T-helper 9 cell (primary cell): ENCODE measurements at regions not wholly inside any gene's neighbourhood (a gene's known extent, or its start where the extent isn't known, plus 50 kb on each side); places are given as distances from the start of the nearest gene placed in this dataset.
"Not testable (repeated sequence)": the region's sequence is repeated elsewhere in the genome, so short reads cannot be mapped to it uniquely, and the experiment has no call there.

Source experiments
- DNase-seq: peaks from one replicate; pipeline ENCODE4 v3.0.0-alpha.2; 2020

DNA sequence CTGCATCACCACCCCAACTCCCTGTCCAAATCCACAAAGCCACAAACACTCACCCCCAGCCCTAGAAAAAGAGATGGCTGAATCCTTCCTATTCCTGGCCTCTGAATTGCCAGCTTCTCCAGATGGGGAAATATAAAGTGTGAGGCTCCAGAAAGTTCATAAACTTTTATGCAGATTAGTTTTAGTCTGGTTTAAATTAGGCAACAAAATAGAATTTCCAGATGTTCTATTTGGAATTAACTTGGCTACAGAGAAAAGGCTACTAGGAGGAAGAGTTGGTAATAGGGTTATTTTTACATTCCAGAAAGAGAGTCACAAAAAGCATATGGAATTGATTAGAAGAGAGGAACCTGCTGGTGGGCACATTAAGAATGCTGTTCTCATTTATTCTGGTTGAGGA lies 56.0 kb downstream of the EN1 start:
- DNase-seq, result no peak

DNA sequence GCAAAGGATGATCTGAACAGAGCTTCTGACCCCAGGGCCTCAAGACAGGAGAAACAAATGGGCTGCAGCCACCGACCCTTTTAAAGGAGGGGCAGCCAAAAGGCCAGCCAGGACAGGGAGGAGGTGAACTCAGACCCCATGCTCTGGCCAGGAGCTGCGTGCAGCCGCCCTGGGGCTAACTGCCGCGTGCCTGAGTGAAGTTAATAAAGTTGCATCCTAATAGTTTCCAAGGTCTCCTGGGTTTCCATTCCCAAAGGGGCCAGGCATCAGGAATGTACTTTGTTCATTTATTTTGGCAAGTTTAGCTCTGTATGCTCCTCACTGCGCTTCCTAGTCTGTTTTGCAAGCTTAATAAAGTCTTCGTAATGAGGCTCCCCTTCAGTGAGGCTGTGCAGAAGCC lies 60.7 kb downstream of the EN1 start:
- no peak for DNase-seq

DNA sequence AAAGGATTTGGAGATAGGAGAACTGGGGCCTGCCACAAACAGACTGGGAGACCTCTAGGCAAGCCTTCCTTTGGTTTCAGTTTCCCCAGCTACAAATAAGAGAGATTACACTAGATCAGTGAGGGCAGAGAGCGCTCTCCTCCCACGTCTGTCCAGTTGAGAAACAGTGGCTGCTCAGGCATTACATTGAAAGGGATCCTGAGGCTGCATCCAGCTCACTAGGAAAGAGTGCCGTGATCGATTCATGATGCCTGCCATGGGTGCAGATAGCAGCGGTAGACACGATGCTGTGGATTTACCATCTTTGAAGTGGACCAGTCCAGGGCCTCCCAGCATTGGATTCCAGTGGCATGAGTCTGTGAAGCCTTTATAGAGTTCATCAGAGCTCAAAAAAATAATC lies 62.6 kb downstream of the EN1 start:
- no peak for DNase-seq

DNA sequence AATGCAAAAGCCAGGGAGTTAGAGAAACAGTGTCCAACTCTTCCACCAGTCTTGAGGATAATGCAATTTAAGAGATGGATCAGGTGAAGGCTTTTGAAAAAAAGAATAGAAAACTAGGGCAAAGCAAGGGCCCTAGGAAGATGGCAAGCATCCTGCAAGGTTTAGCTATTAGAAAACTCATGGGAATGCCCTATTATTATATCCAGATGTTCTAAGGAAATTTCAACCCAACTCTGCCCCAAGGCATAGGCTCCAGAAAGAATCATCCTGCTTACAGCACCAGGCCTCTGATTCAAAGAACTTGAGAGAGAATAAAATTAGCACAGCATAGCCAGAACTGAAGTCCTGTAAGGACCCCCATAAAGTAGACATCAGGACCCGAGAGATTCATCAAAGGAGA lies 68.1 kb downstream of the EN1 start:
- DNase-seq, result no peak

DNA sequence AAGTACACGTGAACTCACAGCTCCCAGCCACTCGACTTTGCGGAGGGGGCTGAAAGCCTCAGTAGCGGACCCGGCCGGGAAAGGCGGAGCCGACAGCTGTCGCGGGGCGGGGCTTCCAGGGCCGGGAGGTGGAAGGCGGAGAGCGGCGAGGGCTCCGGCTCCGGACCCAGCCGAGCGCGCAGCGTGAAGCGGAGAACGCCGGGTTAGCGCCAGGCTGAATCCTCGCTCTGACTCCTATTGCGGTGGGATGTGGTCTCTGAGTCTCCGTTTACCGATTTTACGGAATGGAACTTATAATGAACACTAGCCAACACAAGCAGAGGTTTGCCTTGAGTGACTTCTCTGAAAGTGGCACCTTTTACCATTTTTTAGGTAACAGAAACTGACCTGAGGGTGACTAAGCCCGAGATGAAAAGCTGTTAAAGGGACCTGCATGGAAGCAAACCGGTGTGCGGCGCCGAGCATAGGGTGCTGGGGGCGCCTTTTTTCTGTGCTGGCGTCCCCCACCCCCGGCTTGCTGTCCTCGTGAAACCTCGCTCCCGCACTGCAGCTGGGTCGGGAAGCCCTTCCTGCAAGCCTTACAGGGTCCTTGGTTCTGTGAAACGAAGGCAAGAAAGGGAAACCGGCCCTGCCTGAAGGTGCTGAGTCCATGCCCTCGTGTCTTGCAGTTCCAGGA lies 72.9 kb downstream of the EN1 start:
- DNase-seq, result no peak

DNA sequence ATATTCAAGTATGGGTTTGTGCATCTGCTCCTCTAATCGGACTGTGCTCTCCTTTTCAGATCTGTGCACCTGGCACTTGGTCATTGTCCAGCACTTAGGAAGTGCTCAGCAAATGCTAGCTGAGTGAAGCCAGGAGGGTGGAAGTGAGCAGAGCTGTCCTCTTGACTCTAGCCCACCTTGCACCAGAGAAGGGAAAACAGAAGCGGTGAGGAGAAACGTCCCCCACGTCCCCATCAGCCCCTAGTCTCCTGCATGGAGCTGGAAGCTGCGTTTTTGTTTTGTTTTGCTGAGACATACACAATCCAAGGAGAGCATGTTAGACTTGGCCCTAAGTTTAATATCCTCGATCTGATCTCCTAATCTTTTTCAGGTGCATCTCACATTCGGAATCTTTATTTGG lies 73.6 kb downstream of the EN1 start:
- no peak for DNase-seq

DNA sequence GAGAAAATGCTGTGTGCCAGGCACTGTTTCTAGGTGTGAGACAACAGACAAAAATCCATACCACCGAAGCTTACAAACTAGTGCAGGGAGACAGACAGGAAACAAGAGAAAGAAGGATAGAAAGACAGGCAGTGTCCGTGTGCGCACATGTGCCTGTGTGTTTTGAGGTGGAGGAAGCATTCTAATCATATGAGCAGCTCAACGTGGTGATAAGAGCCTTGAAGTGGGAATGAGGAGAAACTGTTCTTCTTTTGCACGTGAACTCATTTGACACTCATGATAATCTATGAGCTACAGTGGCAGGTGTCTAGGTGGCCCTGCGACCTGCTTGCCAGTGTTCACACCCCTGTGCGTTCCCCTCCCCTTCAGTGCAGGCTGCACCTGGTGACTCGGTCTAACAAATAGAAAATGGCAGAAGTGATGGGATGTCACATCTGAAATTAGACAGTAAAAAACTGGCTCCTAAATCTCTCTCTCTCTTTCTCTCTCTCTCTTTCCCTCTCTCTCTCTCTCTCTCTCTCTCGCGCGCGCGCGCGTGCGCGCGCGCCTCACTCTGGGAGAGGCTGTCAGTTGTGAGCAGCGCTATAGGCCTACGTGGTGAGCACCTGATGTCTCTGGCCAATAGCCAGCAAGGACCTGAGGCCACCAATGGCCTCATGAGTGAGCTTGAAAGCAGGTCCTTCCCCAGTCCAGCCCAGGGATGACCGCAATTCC lies 74.8 kb downstream of the EN1 start:
- DNase-seq, result no peak

DNA sequence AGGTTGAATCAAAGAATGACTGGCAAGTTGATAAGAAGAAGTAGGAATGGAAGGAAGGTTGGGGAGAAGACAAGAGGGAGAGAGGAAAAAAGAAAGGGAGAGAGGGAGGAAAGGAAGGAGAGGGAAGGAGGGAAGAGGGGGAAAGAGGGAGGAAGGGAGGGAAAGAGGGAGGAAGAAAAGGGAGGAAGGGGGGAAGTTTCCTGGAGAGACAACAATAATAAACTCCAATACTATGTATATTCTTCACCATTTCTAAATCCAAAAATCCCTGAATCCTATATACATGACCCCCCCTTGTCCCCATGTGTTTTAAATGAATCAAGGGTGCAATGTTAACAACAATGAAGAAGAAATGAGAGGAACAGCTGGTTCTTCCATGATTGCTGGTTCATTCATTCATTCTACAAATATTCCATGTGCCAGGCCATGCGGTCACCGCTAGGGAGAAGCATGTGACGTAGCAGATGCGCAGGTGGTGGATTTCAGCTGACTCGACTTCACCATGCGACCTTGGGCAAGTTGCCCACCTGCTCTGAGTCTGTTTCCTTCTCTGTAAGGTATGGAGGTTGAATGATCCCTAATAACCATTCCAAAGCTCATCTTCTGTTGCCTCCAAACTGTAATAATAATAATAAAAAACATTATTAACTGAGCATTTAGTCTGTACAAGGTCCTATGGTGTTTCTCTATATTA lies 77.6 kb downstream of the EN1 start:
- DNase-seq, result no peak

DNA sequence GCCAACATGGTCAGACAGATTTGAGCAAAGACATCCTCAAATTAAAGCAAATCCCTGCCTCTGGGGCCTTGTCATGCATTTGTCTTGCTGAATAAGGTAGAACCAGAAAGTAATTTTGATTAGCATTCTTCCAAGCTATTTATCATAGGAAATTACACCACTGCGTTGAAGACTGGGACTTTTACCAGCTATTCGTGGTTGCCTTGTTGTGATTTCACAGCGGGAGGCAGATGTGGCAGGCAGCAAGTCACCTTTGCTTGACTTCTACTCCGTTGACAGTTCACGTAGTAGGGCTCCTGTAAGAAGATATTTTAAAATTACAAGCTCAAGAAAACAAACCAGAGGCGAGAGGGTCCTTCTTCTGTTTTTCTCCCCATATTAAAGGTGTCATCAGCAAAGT lies 80.6 kb downstream of the EN1 start:
- DNase-seq, result no peak

DNA sequence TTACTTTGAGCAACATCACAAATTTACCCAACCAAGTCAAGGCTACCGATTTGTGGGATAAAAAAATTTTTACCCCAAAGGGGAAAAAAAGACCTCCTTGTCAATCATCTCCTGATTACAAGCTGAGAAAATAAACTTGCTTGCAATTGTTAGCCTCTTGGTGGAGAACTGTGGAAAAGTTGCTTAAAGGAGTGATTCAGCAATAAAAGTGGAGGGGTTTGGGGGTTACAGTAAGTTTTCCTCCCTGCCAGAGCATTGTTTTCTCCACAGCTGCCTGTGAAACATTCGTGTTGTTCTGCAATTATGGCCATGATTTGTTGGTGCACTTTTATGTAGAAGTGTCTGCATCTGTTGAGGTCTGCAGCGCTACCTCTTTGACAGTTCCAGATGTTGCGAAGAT lies 82.6 kb downstream of the EN1 start:
- no peak for DNase-seq

DNA sequence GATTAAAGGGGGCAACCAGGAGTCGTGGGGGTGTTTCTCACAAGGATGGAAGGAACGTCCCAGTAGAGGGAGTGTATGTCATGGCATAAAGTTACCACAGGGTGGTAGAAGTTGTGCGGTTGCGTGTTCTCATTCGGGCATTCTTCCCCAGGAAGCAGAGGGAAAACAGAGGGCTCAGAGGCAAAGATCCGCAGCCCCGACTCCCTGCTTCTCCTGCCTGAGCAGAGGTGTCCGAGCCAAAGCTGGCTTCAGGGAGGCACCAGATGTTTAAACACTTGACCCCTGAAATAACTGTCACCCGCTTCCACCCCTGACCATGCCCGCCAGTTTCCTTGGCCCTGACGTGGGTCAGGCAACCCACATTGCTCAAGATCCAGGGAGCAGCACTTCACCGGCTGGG lies 83.7 kb downstream of the EN1 start:
- DNase-seq, result no peak

DNA sequence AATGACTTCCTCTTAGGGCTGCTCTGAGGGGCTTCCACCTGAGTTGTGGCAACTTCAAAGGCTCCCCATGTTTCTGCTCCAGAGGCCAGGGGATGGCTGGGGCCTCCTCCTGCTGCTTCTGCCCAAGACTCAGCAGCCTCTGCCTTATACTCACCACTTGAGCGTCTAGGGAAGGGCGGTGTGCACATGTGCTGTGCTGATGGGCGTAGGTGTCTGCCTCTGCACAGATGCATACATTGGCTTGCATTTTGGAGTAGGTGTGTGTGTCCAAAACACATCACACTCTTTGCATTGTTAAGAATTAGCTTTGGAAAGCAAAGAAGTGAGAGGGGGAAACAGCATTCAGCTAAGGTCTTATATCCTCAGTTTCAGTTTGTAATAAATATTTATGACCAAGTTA lies 85.2 kb downstream of the EN1 start:
- DNase-seq, result no peak

DNA sequence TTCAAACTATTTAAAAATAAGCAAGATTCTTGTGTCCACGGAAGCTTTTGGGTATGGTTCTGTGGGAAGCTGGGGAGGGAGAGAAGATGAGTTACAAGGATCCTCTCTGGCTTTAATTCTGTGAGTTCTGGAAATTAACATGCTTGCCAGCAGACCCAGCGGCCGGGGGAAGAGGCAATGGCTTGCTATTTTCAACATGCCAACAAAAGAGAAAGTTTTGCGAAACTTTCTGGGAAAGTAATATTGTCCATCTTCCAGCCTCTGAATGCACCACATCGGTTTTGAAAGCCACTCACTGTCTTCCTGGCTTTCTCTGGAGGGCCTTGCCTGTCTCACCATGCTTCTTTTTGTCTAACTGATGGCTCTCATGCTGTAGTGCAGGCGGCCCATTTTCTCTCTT lies 85.7 kb downstream of the EN1 start:
- DNase-seq, result no peak

DNA sequence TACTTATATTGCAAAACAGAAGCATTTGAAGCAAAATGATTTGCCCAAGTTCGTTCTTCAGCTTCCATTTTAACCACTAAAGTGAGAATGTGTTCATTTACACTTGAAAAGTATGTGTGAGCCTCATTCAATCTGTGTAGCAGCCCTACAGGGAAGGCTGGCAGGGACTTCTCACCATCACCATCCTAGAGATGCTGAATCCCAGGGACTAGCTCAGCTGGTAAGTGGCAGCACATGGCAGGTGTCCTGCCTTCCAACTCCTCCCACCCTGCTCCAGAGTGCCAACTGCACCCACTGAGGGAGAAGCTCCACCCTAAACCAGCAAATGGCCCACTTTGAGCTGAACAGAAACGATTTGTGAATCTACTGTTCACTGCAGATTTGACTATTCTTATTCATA lies 91.5 kb downstream of the EN1 start:
- DNase-seq, result no peak

DNA sequence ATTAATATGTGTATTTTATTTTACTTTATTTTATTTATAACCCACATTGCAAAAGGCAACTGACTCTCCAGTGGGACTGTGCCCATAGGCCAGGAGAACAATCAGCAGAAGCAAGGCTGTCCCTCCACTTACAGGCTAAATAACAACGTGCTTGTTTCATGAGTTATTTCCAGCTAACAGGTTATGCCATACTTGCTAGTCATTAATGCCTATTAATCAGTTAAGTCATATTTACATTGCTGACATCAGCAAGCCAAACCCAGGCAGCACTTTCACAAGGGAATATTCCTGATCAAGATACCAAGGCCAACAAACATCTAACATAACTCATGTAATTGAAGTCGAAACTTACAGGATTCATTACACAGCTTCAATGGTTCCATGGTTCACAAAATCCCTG lies 92.1 kb downstream of the EN1 start:
- no peak for DNase-seq

DNA sequence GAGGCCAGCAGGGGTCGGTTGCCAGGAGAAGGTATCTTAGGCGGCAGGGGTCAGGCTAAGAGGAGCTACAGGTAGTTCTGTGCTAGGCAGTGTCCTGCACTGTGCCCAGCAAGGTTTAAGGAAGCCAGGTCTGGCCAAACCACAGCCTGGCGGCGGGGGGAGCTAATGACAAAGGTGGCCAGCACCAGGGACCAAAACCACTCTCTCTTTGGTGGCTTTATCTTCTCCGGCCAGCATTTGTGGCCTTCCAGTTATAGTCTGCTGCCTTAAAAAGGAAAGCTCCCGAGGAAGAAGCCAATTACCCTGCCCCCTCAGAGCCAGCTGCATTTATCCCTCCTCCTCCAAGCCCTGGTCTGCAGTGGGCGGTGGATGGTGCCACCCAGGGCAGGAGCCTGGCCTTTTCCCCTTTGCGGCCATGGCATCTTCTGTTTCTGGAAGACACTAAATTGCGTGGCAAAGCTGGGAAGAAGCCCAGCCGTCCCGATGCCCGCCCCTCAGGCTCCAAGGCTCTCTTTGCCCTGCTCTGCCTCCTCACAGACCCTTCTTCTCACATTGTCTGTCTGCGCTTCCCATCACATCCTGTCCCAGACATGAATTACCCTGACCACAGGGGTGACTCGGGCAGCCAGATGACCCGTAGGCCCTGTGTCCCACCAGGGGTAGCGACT lies 94.6 kb downstream of the EN1 start:
- DNase-seq, result no peak

DNA sequence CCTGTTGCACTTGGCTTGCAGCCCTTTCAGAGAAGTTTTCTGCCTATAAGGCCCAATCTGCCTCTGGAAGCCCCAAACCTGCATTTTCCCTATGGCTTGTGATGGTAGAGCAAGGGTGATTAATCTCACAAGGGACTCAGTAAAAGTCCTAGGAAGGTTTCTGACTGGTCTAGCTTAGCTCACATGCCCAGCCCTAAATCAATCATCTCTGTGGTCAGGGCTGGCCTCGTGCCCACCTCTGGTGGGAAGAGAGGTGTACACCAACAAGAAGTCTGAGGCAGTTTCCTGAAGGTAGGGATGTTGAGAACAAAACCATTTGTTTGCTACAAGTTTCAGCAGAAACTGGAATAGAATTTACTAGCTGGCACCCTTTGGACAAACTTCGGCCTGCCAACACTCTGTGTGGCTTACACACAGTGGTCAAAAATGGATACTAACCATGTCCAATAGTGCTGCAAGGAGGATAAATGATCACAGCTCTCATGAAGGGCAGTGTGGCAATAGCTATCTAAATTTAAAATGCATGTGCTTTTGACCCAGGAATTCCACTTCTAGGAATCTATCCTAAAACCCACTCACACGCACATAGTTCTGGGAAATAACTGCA lies 96.4 kb downstream of the EN1 start:
- DNase-seq, result no peak

DNA sequence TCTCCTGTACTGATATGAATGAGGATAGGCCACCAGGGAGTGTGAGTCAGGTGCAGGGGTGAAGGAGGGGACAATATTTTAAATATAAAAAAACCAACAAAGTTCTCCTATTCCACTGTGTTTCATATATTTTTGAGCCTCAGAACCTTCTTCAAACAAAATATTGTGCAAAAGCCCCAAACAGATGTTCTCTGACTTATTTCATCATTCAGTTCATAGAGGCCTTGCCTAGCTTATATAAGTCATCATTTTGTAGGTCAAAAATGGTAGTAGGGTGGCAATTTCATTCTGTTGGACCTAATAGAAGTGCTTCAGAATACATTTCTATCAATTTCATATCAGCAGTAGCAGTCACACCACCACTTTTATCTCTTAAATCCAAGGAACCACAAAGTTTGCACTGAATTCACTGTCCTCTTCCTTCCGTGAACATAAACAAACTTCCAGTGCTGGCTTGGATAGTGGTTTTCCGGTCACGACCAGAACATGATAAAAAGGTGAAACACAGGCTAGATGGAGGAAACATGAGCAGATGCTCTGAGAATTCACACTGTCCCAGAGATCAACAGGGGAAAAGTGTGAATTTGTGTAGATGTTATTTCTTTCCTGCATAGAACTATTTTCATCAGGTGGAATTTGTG lies 99.1 kb downstream of the EN1 start:
- no peak for DNase-seq

DNA sequence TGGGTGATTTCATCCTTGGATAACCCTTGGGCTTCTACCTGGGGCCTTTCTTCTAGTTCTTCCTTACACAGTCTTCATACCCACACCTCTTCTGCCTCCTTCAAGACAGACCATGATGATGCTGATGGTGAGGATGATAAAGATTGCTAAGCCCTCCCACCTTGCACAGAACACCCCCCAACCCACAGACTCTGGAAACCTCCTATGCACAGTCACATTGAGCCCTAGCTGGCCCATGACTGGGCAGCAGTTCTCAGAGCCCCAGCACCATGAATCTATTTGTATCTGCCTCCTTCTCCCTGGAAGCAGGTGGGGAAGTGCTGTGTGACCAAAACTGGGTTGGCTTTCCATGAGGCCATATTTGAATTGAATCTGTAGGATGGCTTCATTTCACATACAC lies 99.8 kb downstream of the EN1 start:
- no peak for DNase-seq

DNA sequence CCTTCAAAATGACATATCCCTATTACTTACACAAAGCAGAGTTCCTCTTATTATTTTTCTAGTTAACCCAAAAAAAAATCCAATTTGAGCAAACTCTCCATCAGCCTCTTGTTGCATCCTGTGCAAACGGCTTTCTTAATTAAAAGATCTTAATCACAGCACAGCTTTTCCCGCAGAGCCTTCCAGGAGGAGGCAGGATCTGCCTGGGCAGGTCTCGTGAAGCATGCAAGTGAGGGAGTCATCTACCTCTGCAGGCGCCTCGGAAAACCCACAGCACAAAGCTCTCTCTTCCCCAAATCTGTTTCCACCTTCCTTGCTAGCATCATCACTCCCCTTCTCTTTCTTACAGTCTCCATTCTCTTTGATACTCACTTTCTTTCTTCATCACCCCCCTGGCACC lies 100.4 kb downstream of the EN1 start:
- DNase-seq, result no peak

DNA sequence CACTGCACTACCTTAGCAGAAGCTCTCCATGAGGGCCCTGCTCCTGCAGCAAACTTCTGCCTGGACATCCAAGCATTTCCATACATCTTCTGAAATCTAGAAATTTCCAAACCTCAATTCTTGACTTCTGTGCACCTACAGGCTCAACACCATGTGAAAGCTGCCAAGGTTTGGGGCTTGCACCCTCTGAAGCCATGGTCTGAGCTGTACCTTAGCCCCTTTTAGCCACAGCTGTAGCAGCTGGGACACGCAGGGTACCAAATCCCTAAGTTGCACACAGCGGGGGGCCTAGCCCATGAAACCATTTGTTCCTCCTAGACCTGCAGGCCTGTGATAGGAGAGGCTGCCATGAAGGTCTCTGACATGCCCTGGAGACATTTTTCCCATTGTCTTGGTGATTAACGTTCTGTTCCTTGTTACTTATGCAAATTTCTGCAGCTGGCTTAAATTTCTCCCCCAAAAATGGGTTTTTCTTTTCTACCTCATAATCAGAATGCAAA lies 102.7 kb downstream of the EN1 start:
- DNase-seq, result not testable (repeated sequence)

DNA sequence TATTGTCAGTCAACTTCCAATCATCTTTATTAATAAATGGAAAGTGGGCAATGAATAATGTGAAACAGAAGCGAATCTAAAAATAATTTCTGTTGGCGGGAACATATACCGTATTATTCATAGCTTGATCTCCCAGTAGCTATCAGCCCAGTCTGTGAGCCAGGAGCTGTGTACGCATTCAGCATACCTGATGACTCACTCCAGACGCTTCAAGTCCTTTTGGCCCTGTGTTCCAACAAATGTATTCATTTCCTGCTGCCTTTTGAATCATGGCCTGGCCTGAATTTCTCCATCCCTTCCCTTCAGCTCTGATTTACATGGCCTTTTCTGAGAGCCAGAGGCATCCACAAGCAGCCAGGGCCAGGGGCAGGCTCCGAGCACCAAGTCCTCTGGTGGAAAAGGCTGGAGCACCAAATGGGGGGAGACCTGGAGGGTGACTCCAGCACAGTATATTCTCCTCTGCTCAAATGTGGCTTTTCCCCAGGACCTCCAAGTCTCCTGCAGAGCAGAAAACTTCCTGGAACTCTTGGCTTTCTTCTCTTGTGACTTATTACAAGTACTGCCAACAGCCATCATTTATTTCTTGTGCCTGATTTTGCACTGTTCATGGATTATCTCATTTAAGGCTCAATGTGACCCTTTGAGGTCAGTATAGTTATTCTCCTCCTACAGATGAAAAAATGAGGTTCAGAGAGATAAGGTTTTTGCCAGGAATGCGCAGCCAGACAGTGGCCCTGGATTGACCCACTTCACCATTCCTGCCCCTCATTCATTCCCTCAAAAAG lies 108.7 kb downstream of the EN1 start:
- DNase-seq, result no peak
